Right ventricle myocardium inferior (tissue), 1 donor: ENCODE measurements at regions not wholly inside any gene's neighbourhood (a gene's known extent, or its start where the extent isn't known, plus 50 kb on each side); places are given as distances from the start of the nearest gene placed in this dataset.
A peak's percentile ranks its signal among the peaks of the same experiment; 100 is the strongest.

ENCODE experiments used
- ATAC-seq: fragments of 200-7000 bp; cut with Tn5 transposase; one replicate; pipeline ENCODE4 v1.9.1; 2020; ENCODE audit warnings: mild to moderate bottlenecking, moderate library complexity
- DNase-seq: peaks from one replicate; pipeline ENCODE4 v3.0.0; 2021; ENCODE audit errors: missing footprints
- intact Hi-C: fragments of 100-400 bp; cut with DNase I; formaldehyde crosslinking; loops from one replicate; pipeline ENCODE4 v1.11.0; 2022
- donor health status: DM: no; HTN: yes; CAD: no; lungs with severe emphysema.

- DNase-seq = no peak
- intact Hi-C loops = no loop called here
- ATAC-seq = no peak
These were observed 410.1 kb upstream of the MGAT4C start for GRCh38 chr12:86666316-86666715.

- intact Hi-C loops = no loop called here
- DNase-seq (no peak), ATAC-seq (no peak)
These were observed 407.5 kb upstream of the MGAT4C start for GRCh38 chr12:86663716-86664115.

GRCh38 chr12:86663173-86663572 lies 407.0 kb upstream of the MGAT4C start:
- no peak for DNase-seq
- no peak for ATAC-seq
- intact Hi-C loops = no loop called here

DNA sequence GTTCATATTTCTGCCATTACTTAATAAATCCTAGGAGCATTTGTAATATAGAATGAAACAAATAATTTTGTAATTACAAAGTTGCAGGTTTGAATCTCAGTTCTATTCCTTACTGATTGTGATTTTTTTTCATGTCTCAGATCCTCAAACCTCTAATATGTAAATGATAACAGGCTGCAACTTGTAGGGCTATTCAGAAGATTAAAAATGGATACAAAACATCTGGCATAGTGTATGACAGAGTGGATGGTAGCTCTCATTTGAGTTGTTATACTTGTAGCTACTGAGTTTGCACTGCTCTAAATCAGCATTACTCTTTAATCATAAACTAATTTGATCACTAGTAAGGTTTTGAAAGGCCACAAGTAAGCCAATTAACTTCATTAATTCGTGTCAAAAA lies 406.3 kb upstream of the MGAT4C start:
- intact Hi-C loops = no loop called here
- DNase-seq (no peak), ATAC-seq (no peak)

DNA sequence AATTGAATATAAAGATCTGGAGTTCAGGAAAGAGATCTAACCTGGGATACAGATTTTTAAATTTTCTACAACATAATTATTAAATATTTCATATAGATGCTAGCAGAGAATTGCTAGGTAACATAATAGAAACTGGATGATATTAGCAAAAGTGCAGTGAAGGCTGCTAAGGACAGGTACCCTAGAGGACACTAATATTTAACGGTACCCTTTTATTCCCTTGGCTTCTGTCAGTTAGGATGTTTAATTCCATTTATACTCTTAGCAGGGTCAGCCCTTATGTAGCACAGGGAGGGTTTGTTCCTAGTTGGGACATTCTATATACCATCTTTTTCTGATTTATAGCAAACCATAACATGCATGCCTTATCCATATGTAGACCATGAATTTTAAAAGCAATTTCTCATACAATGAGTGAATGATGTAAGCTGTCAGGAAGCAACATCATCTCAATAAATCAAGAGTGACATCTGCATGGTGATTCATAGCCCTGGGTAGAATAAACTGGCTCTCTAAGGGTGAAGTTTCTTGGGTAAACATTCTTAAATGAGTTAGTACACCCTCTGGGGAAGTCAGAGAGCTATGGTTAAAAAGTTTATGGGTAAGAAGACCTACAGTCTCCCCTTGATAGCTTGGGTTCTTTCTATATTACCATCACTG lies 404.4 kb upstream of the MGAT4C start:
- DNase-seq (no peak), ATAC-seq (no peak)
- intact Hi-C loops = no loop called here

GRCh38 chr12:86659985-86660384 lies 403.8 kb upstream of the MGAT4C start:
- no peak for ATAC-seq
- intact Hi-C loops = no loop called here
- no peak for DNase-seq

DNA sequence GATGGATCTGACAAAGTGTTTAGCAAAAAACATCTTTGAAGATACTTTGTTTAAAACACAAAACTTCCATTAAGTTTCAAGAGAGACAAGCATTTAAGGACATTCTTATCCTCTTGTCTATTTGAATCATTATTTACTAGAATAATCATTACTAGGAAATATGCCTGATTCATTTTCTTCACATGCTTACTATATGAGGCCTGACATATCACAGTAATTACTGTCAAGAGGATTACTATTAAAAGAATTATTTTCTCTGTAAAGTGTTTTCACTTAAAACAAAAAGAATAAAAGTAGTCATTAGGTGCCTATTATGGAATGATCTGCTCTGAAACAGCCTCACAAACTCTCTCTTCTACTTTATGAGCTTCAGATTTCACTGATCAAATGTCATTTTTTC lies 402.1 kb upstream of the MGAT4C start:
- no peak for ATAC-seq
- intact Hi-C loops = no loop called here
- no peak for DNase-seq

GRCh38 chr12:86647800-86648199 lies 391.6 kb upstream of the MGAT4C start:
- no peak for ATAC-seq
- no peak for DNase-seq
- intact Hi-C loops = no loop called here

GRCh38 chr12:86634456-86635410 lies 378.5 kb upstream of the MGAT4C start:
- intact Hi-C loops = no loop called here
- ATAC-seq (no peak), DNase-seq (no peak)

- ATAC-seq (no peak), DNase-seq (no peak)
- intact Hi-C loops = no loop called here
These were observed 370.8 kb upstream of the MGAT4C start for GRCh38 chr12:86627001-86627400.

GRCh38 chr12:86623267-86623666 lies 367.1 kb upstream of the MGAT4C start:
- DNase-seq = no peak

DNA sequence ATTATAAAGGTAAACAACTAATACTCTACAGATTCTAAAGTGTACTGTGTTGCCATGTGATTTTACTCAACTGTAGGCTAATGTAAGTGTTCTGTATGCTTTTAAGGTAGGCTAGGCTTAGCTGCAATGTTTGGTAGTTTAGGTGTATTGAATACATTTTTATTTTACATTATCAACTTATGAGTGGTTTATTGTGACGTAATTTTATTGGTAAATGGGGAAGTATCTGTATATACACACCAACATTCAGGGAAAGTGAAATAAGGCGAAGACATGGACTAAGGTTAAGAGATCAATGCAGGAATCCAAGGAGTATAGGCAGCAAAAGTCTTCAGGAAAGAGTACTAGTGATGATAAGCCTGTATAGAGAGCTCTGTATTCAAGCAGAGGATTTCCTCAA lies 365.8 kb upstream of the MGAT4C start:
- DNase-seq (no peak), ATAC-seq (no peak)
- intact Hi-C loops = no loop called here

More at GRCh38 chr12:86623267-86623666, 367.1 kb upstream of the MGAT4C start:
- no peak for ATAC-seq
- intact Hi-C loops = no loop called here

- intact Hi-C loops = no loop called here
- ATAC-seq (no peak), DNase-seq (no peak)
These were observed 357.1 kb upstream of the MGAT4C start for GRCh38 chr12:86613311-86613710.

- intact Hi-C loops = no loop called here
- ATAC-seq (no peak), DNase-seq (no peak)
These were observed 352.4 kb upstream of the MGAT4C start for GRCh38 chr12:86608638-86609037.

DNA sequence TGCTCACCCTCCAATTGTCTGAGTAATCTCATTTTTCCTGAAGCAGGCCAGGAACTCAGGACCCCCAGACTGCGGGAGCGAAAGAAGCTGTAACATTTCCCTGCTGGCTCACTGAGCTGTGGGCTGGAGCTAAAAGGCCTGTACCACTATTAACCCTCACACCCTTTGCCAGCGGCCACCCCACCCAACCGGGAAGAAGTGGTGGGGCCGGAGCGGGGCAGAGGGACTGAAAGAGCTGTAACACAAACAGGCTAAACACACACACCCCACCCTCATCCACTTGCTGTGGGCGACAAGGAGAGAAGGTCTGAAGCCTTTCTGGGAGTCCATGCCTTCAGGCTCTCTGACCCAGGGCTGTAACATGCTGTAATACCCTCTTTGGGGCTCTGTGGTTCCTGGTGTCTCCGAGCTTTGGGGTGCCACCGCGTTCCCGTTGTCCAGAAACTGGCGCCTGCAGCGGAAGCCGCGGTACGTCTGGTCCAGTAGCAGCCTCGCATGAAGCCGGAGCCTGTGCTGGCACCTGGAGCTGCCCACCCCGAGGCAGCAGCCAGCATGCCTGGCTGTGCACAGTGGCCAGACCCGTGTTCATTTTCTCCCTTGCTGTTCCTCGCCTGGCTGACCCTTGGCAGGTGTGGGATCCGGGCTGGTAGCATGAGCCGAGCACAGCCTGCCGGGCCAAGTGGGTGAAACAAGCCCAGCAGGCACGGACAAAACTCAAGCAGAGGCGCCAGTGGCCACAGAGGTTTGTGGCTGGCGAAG lies 345.5 kb upstream of the MGAT4C start:
- ATAC-seq = no peak
- intact Hi-C loops = no loop called here
- DNase-seq = peak; percentile 46

- intact Hi-C loops = no loop called here
- ATAC-seq (no peak), DNase-seq (peak; percentile 56)
These were observed 344.6 kb upstream of the MGAT4C start for GRCh38 chr12:86600664-86601231.

- DNase-seq (no peak), ATAC-seq (no peak)
- intact Hi-C loops = no loop called here
These were observed 341.2 kb upstream of the MGAT4C start for GRCh38 chr12:86597431-86597830.

GRCh38 chr12:86590296-86590695 lies 334.1 kb upstream of the MGAT4C start:
- intact Hi-C loops = no loop called here
- ATAC-seq (no peak), DNase-seq (no peak)

DNA sequence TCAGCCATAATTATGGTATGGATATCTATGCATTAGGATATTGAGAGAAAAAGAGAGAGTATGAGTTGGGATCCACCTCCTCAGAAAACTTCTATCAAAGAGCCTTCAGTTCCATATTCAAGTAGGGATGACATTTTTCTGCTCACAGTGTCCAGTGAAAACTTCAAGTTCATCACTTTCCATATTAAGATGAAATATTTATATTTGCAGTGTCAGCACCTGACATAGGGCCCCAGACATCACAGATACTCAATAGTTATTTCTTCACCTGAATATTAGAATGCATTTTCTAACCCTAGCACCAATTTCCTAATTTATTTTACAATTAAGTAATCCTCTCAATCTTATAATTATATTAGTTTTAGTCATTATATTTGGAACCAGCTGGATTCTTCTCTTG lies 318.0 kb upstream of the MGAT4C start:
- ATAC-seq = no peak
- intact Hi-C loops = no loop called here

More for the DNA sequence above, 318.0 kb upstream of the MGAT4C start:
- no peak for DNase-seq
